CD4-positive, alpha-beta T cell treated with Interleukin-4 for 4 hours (primary cell): ENCODE measurements at regions not wholly inside any gene's neighbourhood (a gene's known extent, or its start where the extent isn't known, plus 50 kb on each side); places are given as distances from the start of the nearest gene placed in this dataset.

Experiments used
- DNase-seq: peaks from one replicate; pipeline ENCODE4 v3.0.0-alpha.2; 2020

- no peak for DNase-seq
These were observed 50.8 kb upstream of the GADL1 start for GRCh38 chr3:30945291-30945690.

- DNase-seq = no peak
These were observed 54.0 kb upstream of the GADL1 start for GRCh38 chr3:30948426-30948825.

DNA sequence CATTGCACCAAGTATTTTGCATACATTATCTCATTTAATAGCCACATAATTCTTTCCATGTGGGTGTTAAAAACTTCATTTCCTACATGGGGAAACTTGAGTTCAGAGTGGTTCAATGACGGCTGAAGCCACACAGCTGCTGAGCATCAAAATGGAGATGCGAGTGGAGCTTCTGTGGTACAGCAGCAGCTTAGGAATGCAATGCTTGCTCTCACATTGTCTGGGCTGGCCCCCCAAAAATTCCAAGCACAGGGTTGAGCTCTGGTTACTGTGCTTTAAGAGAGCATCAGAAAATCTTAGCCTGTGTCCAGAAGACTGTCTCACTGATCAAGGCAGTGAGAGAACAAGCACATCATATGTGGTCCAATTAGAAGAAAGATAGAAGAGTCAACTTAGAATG, 57.4 kb upstream of the GADL1 start:
- no peak for DNase-seq

DNA sequence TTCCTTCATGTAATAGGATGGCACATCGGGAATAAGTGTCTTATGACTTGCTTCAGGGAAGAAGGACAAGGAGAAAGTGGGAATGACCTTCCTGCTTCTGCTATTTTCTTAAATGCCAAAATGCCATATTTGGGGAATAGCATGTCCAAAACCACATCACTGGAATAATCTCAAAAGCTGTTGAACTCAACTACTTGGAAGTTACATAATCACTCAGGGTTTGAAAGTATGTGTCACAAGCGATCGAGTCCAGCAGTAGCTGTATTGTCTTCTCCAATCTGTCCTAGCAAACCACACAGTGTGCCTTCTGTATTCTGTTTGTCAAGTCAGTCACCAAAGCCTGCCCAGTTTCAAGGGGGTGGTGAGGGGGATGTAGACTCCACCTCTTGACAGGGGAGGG, 58.3 kb upstream of the GADL1 start:
- no peak for DNase-seq

GRCh38 chr3:30954426-30954825, 60.0 kb upstream of the GADL1 start:
- DNase-seq = no peak

DNA sequence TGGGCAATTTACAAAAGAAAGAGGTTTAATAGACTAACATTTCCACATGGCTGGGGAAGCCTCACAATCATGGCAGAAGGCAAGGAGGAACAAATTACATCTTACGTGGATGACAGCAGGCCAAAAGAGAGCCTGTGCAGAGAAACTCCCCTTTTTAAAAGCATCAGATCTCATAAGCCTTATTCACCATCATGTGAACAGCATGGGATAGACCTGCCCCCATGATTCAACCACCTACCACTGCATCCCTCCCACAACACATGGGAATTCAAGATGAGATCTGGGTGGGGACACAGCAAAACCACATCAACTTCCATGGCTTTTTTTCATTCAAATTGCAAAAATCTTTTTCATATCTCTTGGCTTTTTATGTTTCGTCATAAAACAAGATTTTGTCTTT, 67.6 kb upstream of the GADL1 start:
- no peak for DNase-seq

GRCh38 chr3:30962493-30962892, 68.0 kb upstream of the GADL1 start:
- DNase-seq = no peak

GRCh38 chr3:30963223-30963722, 68.8 kb upstream of the GADL1 start:
- no peak for DNase-seq

DNA sequence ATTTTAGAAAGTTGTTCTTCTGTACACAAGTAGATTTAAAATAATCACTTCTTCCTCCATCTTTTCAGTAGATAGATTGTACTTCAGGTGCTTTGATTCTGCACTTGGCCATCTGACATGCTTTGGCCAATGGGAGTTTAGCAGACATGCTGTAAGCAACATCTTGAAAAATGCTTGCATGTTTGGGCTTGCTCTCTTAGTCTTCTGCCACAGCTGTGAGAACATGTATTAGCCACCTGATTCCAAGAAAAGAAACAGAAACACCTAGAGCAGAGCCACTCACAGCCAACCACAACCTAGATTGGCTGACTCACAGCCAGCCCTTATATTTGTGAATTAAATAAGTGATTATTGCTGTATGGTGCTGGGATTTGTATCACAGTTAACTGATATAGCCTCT, 70.2 kb upstream of the GADL1 start:
- no peak for DNase-seq

DNA sequence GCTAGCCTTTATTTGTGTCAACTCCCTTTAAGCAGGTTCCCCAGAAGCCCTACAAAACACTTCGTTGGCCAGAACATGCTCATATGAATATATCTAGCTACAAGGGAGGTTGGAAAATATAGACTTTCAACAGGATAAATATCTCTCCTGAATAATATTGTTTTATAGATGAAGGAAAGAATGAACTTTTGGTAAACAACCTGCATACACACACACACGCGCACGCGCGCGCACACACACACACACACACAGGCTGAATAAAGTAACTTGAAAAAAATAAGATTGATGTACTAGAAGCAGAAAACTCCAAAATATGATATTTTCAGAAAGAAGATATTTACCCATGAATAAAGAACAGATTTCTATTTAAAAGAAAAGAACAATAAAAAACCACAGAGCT, 72.4 kb upstream of the GADL1 start:
- no peak for DNase-seq

DNA sequence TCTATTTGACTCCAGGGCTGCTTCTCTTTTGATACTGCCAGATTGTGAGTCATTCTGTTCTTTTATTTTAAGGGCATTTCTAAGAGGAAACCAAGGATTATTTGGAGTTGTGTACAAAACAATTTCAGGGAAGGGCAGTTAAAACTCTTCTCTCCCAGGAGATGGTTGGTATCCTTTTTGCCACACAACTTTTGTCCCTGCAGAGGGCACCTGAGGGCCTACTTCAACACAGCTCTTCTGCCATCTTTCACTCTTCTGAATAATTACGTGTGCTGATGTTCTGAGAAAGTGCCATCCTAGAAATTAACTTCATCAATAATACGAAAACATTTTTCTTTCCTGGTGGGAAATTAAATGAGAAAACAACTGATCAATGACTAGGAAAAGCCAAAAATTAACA, 75.7 kb upstream of the GADL1 start:
- DNase-seq = no peak

DNA sequence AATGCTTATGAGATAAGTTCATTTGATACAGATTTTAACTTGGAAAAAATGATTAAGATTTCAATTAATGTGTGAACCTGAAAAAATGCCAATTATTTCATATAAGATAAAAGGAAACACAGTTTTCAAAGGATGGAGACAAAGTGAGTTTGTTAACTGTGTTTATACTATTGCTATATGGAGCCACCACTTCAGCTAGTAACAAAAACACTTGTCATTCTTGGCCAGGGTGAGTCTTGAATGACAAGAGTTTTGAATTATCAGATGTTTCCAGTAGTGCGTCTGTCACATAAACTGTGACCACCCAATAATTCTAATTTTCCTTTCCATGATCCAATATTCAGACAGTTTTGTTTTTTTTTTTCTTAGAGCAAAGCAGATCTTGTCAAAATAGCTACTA, 78.0 kb upstream of the GADL1 start:
- no peak for DNase-seq

- DNase-seq = no peak
These were observed 79.6 kb upstream of the GADL1 start for GRCh38 chr3:30974071-30974470.

DNA sequence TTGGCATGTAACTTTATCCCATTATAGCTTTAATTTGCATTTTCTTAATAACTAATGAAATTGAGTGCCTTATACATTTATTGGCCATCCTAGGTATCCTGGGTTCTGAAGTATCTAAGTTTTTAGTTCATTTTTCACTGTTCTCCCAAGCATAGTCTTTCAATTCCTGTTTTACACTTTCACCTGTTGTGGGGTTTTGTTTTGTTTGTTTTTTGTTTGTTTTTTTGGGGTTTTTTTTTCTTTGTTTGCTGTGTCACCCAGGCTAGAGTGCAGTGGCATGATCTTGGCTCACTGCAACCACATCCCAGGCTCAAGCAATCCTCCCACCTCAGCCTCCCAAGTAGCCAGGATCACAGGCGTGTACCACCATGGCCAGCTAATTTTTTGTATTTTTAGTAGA, 83.1 kb upstream of the GADL1 start:
- DNase-seq = no peak

DNA sequence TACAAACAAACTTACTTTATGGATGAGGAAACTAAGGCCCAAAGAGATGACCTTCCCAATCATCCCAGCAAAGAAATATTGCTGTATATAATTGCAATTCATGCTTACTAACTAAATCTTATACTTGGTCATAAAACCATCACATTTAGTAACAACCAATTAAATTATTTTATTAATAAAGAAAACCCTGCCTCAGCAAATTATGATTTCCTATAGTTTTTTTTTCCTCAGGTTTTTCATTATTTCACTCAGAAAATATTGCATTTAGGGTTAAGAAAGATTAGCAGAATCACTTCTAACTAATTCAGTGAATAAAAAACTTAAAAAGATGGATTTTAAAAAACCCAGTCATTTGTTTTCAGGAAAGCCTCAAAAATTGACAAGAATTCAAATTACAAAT, 86.5 kb upstream of the GADL1 start:
- no peak for DNase-seq

DNA sequence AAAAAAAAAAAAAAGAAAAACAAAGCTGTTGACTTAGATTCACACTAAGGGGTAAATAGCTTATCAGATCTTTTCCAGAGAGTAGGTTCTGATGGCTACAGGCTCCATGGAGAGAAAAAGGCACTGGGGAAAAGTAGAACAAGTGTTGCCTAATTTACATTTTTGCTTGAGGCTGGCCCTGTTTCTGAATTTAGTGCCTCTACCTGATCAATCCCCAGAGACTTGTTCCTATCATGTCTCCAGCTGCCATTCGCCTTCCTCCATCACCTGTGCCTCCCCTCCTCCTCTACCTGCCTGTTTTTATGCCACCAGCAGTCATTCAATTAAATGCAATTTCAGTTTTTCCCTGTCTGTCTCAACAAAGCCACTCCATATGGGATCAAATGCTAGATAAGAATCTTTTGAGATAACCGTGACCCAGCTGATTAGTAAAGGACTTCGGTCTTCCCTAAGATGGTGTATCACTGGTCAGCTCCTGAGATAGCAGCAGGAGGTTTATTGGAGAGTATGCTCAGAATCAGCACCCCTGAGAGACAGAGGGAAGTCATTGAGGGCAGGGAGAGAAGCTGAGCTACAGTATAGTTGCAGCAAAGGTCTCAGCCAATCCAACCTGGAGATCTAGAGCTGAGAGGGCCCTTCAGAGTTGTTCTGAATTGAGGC, 88.1 kb upstream of the GADL1 start:
- no peak for DNase-seq

- no peak for DNase-seq
These were observed 90.6 kb upstream of the GADL1 start for GRCh38 chr3:30984855-30985749.

DNA sequence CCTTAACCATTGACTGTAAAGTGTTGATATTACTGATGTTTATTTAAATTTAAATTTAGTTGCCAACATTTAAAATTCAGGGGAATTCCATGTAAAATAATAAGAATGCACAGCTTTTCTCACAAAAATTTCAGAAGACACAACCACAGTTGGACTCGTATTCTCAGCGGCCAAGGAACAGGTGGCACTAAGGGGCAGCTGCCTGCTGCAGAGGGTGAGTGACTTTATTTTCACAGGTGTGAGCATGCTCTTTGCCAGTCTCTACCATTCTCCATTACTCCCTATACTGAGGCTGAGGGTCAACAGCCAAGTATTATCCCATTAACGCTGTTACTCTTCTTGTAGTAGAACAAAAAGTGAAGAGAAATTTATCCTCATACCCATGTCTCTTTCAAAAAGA, 92.1 kb upstream of the GADL1 start:
- DNase-seq = no peak

DNA sequence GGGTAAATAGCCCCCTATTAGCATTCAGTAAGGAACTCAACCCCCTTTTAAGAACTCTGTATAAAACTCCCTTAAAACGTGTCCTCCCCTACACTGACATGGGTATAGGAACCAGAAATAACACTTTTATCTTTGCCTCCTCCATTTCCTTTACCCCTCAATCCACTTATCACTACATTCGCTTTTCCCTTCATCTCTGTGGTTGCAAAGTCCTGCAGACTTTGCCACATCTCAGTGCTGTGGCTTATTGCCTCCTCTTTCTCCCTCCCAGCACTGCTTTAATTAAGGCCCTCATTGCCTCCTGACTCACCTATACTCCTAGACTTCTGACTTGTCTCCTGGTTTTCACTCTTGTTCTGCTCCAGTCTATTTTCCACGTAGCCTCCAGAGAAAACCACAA, 94.3 kb upstream of the GADL1 start:
- DNase-seq = no peak

DNA sequence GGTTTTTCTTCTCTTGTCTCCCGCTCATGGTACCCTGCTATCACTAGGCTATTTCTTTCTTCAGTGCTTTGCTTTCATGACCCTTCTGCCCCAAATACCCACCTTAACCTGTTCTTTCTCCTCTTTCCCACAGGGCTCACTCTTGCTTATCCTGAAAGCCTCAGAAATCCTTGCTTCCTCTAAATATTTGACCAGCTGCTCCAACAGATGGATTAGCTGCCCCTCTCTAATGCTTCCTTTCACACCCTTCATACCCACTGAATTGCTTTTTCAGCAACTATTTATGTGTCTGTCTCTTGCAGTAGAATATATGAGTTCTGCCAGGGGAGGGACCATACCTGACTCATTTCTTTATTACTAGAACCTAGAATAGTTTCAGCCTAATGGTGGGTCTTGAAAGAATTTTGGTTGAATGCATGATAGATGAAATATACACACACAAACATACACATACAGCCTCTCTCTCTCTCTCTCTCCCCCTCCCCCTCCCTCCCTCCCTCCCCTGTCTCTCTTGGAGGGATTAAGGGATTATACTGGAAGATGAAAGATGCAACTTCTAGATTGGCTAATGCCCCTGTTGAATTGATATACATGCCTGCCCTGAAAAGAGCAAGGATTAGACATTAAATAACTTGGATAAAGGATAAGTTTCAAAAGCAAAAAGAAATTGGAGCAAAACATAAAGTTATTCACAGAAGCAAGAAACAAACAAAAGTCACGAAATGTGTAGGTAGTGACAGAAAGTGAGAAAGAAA, 95.0 kb upstream of the GADL1 start:
- no peak for DNase-seq

DNA sequence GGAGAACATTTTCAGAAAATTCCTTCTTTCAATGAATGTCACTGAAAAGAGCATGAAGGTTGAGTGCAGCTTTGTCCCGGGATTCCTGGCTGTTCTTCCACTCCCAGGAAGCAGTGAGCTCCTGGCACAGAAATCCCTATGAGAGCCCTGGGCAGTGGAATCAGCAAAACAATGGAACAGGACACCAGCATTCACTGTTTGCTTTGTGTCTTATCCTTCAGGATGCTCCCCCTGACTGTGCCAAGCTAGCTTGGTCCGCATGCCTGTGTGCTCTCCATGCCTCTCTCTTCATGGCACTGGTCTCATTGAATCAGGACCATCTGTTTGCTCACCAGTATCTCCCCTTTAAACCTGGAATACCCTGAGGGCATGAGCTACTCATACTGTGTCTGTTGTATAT, 102.0 kb upstream of the GADL1 start:
- no peak for DNase-seq

DNA sequence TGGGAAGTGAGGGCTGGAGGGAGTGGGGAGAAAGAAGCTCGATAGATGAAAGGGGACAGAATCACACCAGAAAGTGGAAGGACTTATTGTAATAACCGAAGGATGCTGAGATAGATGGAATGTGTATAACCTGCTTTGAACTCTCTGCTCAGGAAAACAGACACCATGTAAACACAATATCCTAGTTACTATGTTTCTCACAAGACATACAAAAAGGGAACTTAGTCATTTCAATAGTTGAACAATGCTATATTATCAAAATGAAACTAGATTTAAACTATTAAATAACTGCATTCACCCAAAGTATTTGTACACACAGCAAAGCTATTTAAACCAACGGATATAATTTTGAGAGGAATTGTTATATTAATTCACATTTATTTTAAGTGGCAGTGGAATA, 108.3 kb upstream of the GADL1 start:
- no peak for DNase-seq

DNA sequence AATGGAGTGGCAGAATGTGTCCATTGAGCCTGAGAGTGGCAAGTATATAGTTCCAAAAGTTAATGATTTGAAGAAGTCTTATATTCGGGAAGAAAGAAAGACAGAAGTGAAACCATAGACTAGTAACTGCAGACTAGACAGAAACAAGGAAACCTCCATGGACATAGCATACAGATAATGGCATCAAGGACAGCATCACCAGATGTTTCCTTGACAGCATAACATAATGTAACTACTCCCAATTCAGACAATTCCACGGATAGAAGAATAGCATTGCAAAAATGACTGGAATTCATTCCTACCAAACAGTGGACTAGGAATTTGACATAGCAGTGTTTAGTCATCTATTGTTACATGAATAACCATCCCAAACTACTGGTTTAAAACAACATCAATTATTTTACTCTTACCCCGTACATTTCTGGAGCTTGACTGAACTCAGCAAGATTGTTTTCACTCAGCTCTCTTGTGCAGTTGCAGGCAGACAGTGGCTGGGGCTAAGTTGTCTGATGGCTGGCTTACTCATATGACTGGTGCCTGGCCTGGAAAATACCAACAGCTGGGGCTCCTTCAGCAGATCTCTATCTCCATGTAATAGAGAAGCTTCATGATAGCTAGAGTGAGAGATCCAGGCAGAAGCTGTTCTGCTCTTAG, 109.7 kb upstream of the GADL1 start:
- no peak for DNase-seq
